H1 (cell line): ENCODE measurements at regions not wholly inside any gene's neighbourhood (a gene's known extent, or its start where the extent isn't known, plus 50 kb on each side); places are given as distances from the start of the nearest gene placed in this dataset.
A peak's percentile ranks its signal among the peaks of the same experiment; 100 is the strongest.

ENCODE experiments used
- CTCF ChIA-PET: fragments of 300-600 bp; sonication (Branson Sonifier 250); formaldehyde crosslinking; loops from one replicate; lab custom pipeline; 2021; ENCODE audit not compliant: partially characterized antibody; lab: Charles Lee
- POLR2A ChIA-PET: fragments of 300-600 bp; sonication (Branson Sonifier 250); formaldehyde crosslinking; loops from one replicate; lab custom pipeline; 2021; ENCODE audit warnings: inconsistent platforms; ENCODE audit not compliant: partially characterized antibody; lab: Charles Lee
- DNase-seq, 2 experiments: peaks; one replicate each; pipeline versions ENCODE4 v3.0.0 to v3.0.0-alpha.2; 2010 to 2022; ENCODE audit warnings: low spot score in 2 of 2, low read depth in 1 of 2, mixed read lengths in 1 of 2
- FAIRE-seq: peaks from 2 replicates; lab custom pipeline; 2011; peaks lifted over from hg19 to GRCh38; lab: Jason Lieb, UNC
- H2AFZ ChIP-seq: 2 replicates; pipeline ENCODE4 v1.8.1; 2012; ENCODE audit warnings: low read length, inconsistent platforms
- H2AK5ac ChIP-seq: 2 replicates; pipeline ENCODE4 v1.6.1; 2013; ENCODE audit warnings: low read depth, low read length
- H2BK120ac ChIP-seq: replicated peaks from 2 replicates; pipeline ENCODE3; 2013; ENCODE audit warnings: low read depth, low read length, inconsistent platforms
- H2BK12ac ChIP-seq: 2 replicates; pipeline ENCODE4 v1.6.1; 2013; ENCODE audit warnings: low read depth, low read length
- H2BK15ac ChIP-seq: 2 replicates; pipeline ENCODE4 v1.6.1; 2013; ENCODE audit warnings: low read length
- H2BK20ac ChIP-seq: 2 replicates; pipeline ENCODE4 v1.6.1; 2013; ENCODE audit warnings: low read length
- H2BK5ac ChIP-seq: 2 replicates; pipeline ENCODE4 v1.6.1; 2013; ENCODE audit warnings: low read depth, low read length
- H3K14ac ChIP-seq: 2 replicates; pipeline ENCODE4 v1.6.1; 2013; ENCODE audit warnings: inconsistent platforms; ENCODE audit not compliant: insufficient read length
- H3K18ac ChIP-seq: 2 replicates; pipeline ENCODE4 v1.6.1; 2013; ENCODE audit warnings: low read length; ENCODE audit errors: extremely low read depth
- H3K23ac ChIP-seq: 2 replicates; pipeline ENCODE4 v1.6.1; 2013; ENCODE audit warnings: inconsistent platforms; ENCODE audit not compliant: insufficient read length
- H3K23me2 ChIP-seq: 2 replicates; pipeline ENCODE4 v1.6.1; 2013; ENCODE audit warnings: low read depth, low read length
- H3K27ac ChIP-seq: 2 replicates; pipeline ENCODE4 v1.6.1; 2011; ENCODE audit warnings: low read depth, low read length, inconsistent platforms
- H3K27me3 ChIP-seq, 4 experiments: replicated peaks in 1 of 4; 1 replicate in 1 of 4; 2 replicates in 3 of 4; pipeline versions ENCODE4 v1.6.1 to v1.8.1; 2011 to 2013; ENCODE audit warnings: low read length in 3 of 4, mild to moderate bottlenecking in 3 of 4, inconsistent platforms in 2 of 4, mixed read lengths in 2 of 4, moderate library complexity in 1 of 4; ENCODE audit not compliant: control insufficient read depth in 3 of 4, insufficient read depth in 3 of 4; ENCODE audit errors: extremely low read depth in 1 of 4
- H3K36me3 ChIP-seq, 4 experiments: 2 replicates each; pipeline versions ENCODE4 v1.6.1 to v1.8.1; 2011 to 2013; ENCODE audit warnings: mild to moderate bottlenecking in 4 of 4, low read length in 3 of 4, moderate library complexity in 2 of 4, control low read depth in 1 of 4, inconsistent platforms in 1 of 4; ENCODE audit not compliant: insufficient read depth in 4 of 4, control insufficient read depth in 2 of 4
- H3K4ac ChIP-seq: replicated peaks from 2 replicates; pipeline ENCODE3; 2013; ENCODE audit warnings: low read length, low read depth, mixed read lengths, inconsistent platforms; ENCODE audit not compliant: insufficient read length
- H3K4me1 ChIP-seq, 4 experiments: replicated peaks in 1 of 4; 1 replicate in 1 of 4; 2 replicates in 3 of 4; pipeline versions ENCODE4 v1.6.1 to v1.8.1; 2011 to 2013; ENCODE audit warnings: low read length in 3 of 4, inconsistent platforms in 2 of 4, mixed read lengths in 1 of 4; ENCODE audit not compliant: insufficient read depth in 4 of 4, control insufficient read depth in 3 of 4
- H3K4me2 ChIP-seq, 2 experiments: 2 replicates each; pipeline versions ENCODE4 v1.6.1 to v1.8.1; 2011 to 2013; ENCODE audit warnings: low read depth in 2 of 2, low read length in 2 of 2, control low read depth in 1 of 2, inconsistent platforms in 1 of 2, mild to moderate bottlenecking in 1 of 2; ENCODE audit not compliant: insufficient read depth in 1 of 2
- H3K4me3 ChIP-seq, 4 experiments: fragments of 200-600, 300-600 bp in 1 of 4; sonication (generic), shearing (Covaris generic), sonication (Bioruptor Twin) in 1 of 4; 2 replicates each; pipeline versions ENCODE4 v1.5.1 to v1.8.1; 2011 to 2016; ENCODE audit warnings: low read length in 4 of 4, low read depth in 3 of 4, control low read depth in 2 of 4, inconsistent platforms in 2 of 4, mild to moderate bottlenecking in 2 of 4, mixed read lengths in 1 of 4, moderate library complexity in 1 of 4; ENCODE audit not compliant: insufficient read depth in 2 of 4; ENCODE audit errors: extremely low read depth in 1 of 4
- H3K56ac ChIP-seq: replicated peaks from 2 replicates; pipeline ENCODE3; 2013; ENCODE audit warnings: low read depth, mild to moderate bottlenecking, mixed read lengths, low read length, inconsistent platforms; ENCODE audit not compliant: insufficient read length
- H3K79me1 ChIP-seq: 2 replicates; pipeline ENCODE4 v1.6.1; 2013; ENCODE audit warnings: low read depth, low read length, control low read depth
- H3K79me2 ChIP-seq, 2 experiments: 2 replicates each; pipeline versions ENCODE4 v1.6.1 to v1.8.1; 2012 to 2013; ENCODE audit warnings: low read length in 2 of 2, mild to moderate bottlenecking in 2 of 2, inconsistent platforms in 1 of 2; ENCODE audit not compliant: insufficient read depth in 2 of 2, control insufficient read depth in 1 of 2
- H3K9ac ChIP-seq, 4 experiments: replicated peaks in 1 of 4; 1 replicate in 1 of 4; 2 replicates in 3 of 4; pipeline versions ENCODE4 v1.6.1 to v1.8.1; 2011 to 2013; ENCODE audit warnings: low read depth in 3 of 4, low read length in 3 of 4, control low read depth in 2 of 4, mild to moderate bottlenecking in 2 of 4, moderate library complexity in 2 of 4, inconsistent platforms in 1 of 4; ENCODE audit errors: extremely low read depth in 1 of 4
- H3K9me3 ChIP-seq, 2 experiments: 2 replicates each; pipeline versions ENCODE4 v1.6.1 to v1.8.1; 2012 to 2013; ENCODE audit warnings: mild to moderate bottlenecking in 2 of 2, moderate library complexity in 2 of 2, control low read depth in 1 of 2, inconsistent platforms in 1 of 2, low read depth in 1 of 2, low read length in 1 of 2, mixed read lengths in 1 of 2; ENCODE audit not compliant: insufficient read depth in 2 of 2
- H4K20me1 ChIP-seq, 2 experiments: replicated peaks in 1 of 2; 2 replicates each; pipeline versions ENCODE3 to v1.8.1; 2011 to 2013; ENCODE audit warnings: inconsistent platforms in 2 of 2, low read length in 2 of 2, mild to moderate bottlenecking in 1 of 2; ENCODE audit not compliant: insufficient read depth in 2 of 2, control insufficient read depth in 1 of 2
- H4K5ac ChIP-seq: 2 replicates; pipeline ENCODE4 v1.6.1; 2013; ENCODE audit warnings: low read length, low read depth, mixed read lengths, inconsistent platforms; ENCODE audit not compliant: insufficient read length
- H4K8ac ChIP-seq: 2 replicates; pipeline ENCODE4 v1.8.0; 2013; ENCODE audit warnings: mild to moderate bottlenecking, moderate library complexity, low read length, inconsistent platforms; ENCODE audit not compliant: insufficient read depth; ENCODE audit errors: extremely low read depth
- H4K91ac ChIP-seq: replicated peaks from 2 replicates; pipeline ENCODE3; 2013; ENCODE audit warnings: low read length, mixed read lengths, inconsistent platforms; ENCODE audit not compliant: insufficient read length
- EGR1 ChIP-seq: IDR thresholded peaks from 2 replicates; pipeline ENCODE4 v1.6.1; 2011; ENCODE audit warnings: low read depth, low read length, borderline replicate concordance
- RAD21 ChIP-seq, 2 experiments: IDR thresholded peaks in 1 of 2; conservative IDR thresholded peaks in 1 of 2; 2 replicates each; pipeline ENCODE4 v1.6.1; 2011; ENCODE audit warnings: low read depth in 2 of 2, low read length in 2 of 2, improper control_type of control experiment in 1 of 2, inconsistent platforms in 1 of 2, mild to moderate bottlenecking in 1 of 2, moderate library complexity in 1 of 2
- USF2 ChIP-seq: IDR thresholded peaks from 2 replicates; pipeline ENCODE4 v1.6.1; 2011; ENCODE audit warnings: low read length, improper control_type of control experiment
- WGBS, 2 experiments: shearing (Covaris generic) in 1 of 2; methylation state at CpG; one replicate each; pipeline versions ENCODE4 v1.1.6 to v1.1.7; 2013 to 2015; ENCODE audit warnings: low lambda C conversion rate in 2 of 2, mixed read lengths in 2 of 2, inconsistent platforms in 1 of 2, low coverage in 1 of 2, missing lambda C conversion rate in 1 of 2; ENCODE audit not compliant: insufficient replicate concordance in 2 of 2, insufficient coverage in 1 of 2, insufficient read length in 1 of 2; ENCODE audit errors: extremely low coverage in 1 of 2, missing lambda C conversion rate in 1 of 2; 5-methylcytosine and 5-hydroxymethylcytosine counted together

GRCh38 chr10:130254662-130255061, 118.5 kb downstream of the GLRX3 start:
- Histone ChIP-seq H4K5ac (no peak overlapping the region), H3K18ac (no peak overlapping the region), H3K56ac (no peak overlapping the region), H3K14ac (no peak overlapping the region), H3K23ac (no peak overlapping the region), H3K4me1 (no peaks in the 10 kb centered on the region), H4K8ac (no peak overlapping the region), H2BK12ac (no peak overlapping the region)
- no peak for FAIRE-seq
- POLR2A ChIA-PET, result no interaction called here
- peak; percentile 21 to 38; a peak in 3 of 4 replicates for TF ChIP-seq RAD21 (IDR thresholded peaks at IDR 0.05 in 1 of 2, conservative IDR thresholded peaks at IDR 0.05 in 1 of 2; ENCODE audit: low read depth in 2 of 2, low read length in 2 of 2)
- no peak for TF ChIP-seq EGR1
- TF ChIP-seq USF2, result no peak
- TF ChIP-seq, all 59 proteins: peak for 1
- CTCF ChIA-PET, result no interaction called here
- H3K36me3 ChIP-seq, result no peaks in the 10 kb centered on the region; a peak in 1 of 8 replicates
- H3K27ac ChIP-seq, result no peak overlapping the region
- no peak for DNase-seq
- no peak overlapping the region for H3K4ac ChIP-seq
- H2AK5ac ChIP-seq, result no peak overlapping the region
- no peaks in the 10 kb centered on the region for H3K27me3 ChIP-seq
- WGBS, 2 experiments, result 84% methylated on average over 5 of the region's 5 CpGs; no CpG with 5 or more reads in 1 of the 2 experiments
- no peaks in the 10 kb centered on the region for H3K79me2 ChIP-seq
- H2BK5ac ChIP-seq, result no peak overlapping the region
- no peak overlapping the region for H3K9ac ChIP-seq
- no peaks in the 10 kb centered on the region for H4K20me1 ChIP-seq
- no peak overlapping the region for H2BK15ac ChIP-seq
- H2AFZ ChIP-seq, result no peak overlapping the region
- peaks cover 15 to 20% of the 10 kb centered on the region in 2 experiments; a peak in 3 of 4 replicates for H3K9me3 ChIP-seq
- no peak overlapping the region for H3K4me3 ChIP-seq
- H2BK20ac ChIP-seq, result no peak overlapping the region
- H3K23me2 ChIP-seq, result no peaks in the 10 kb centered on the region; the same call in 1 of the 2 replicates
- H3K4me2 ChIP-seq, result no peak overlapping the region
- H3K79me1 ChIP-seq, result no peaks in the 10 kb centered on the region
- no peak overlapping the region for H2BK120ac ChIP-seq
- H4K91ac ChIP-seq, result no peak overlapping the region
